HG03064 (cell line): ENCODE measurements at regions not wholly inside any gene's neighbourhood (a gene's known extent, or its start where the extent isn't known, plus 50 kb on each side); places are given as distances from the start of the nearest gene placed in this dataset.
"Not testable (repeated sequence)": the region's sequence is repeated elsewhere in the genome, so short reads cannot be mapped to it uniquely, and the experiment has no call there.

Experiments used
- ATAC-seq: cut with Tn5 transposase; IDR thresholded peaks from one replicate; pipeline ENCODE4 v1.9.1; 2021; ENCODE audit warnings: low read depth; ENCODE audit not compliant: unreplicated experiment

DNA sequence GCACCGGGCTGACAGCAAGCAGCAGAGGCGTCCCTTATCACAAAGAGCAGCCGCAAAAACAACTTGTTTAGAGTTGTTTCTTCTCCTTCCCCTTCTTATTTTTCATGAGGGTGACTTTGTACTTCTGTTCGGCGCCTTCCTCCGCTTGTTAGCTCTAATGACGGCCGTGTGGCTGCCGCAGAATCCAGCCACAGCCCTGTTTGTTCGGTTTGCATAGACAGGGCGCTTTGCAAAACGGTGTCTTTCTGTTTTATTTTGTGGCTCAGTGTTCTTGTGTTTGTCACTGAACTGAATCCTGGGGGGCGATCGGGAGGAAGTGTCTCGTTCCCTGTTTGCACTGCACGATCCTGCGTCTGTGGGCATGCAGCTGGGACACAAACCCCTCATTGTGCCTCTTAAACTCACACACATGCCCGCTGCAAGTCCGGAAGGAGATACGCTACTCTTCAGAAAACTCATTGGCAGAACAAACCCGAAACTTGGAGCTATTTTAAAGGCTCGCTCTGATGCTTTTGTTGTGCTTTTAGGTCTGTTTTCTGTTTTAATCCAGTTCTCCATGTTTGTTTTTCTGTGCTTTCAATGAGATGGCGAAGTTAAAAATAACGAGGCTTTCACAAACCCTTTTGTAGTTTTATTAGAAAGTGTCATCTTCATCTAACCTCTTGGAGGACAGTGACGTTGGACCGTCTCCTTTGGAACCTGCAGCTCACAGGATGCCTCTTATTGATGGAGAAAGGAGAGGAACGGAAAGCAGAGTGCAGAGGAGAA, 213.9 kb downstream of the IRX2 start:
- ATAC-seq, result no peak

DNA sequence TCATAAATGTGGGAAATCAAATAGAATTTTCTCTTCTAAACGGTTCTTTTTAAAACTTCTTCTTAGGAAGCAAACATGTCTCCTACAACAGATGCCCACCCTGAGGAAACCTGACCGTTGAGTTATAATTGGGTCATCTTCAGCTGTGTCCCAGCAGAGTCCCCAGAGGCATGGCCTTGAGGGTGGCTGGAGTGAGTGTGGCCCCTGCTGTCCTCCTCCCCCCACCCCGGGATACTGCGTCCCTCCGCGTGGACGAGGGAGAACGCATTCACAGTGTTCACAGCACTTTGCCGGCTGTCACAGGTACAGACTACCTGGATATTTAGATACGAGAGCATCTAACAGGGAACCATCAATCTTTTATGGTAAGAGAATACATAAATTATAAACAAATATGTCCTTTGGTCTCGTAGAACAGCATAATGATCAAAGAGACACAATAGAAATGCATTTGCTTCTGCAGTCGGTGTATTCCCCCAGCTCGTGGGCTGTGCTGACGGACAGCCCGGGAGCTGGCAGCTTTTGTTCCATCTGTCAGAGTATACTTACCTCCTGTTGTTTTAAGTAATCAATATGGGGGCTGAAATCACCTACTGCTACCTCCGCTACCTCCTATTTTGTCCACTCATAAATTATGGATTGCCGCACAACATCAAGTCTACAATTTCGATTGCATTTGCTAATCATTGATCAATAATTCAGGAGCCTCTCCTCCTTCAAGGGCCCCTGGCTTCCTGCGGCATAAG, 214.7 kb downstream of the IRX2 start:
- no peak for ATAC-seq

- no peak for ATAC-seq
Measured at GRCh38 chr5:2534970-2535369, 216.5 kb downstream of the IRX2 start.

- ATAC-seq, result no peak
Measured at GRCh38 chr5:2534251-2534650, 217.2 kb downstream of the IRX2 start.

DNA sequence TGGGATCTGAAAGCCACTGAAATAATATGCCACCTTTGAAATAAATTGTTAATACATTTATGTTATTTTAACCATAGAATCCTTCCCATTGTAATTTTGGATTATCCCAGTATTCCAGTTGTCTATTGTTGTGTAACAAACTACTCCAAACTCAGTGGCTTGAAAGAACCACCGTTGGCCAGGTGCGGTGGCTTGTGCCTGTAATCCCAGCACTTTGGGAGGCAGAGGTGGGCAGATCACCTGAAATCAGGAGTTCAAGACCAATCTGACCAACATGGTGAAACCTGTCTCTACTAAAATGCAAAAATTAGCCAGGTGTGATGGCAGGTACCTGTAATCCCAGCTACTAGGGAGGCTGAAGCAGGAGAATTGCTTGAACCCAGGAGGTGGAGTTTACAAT, 217.6 kb downstream of the IRX2 start:
- ATAC-seq, result not testable (repeated sequence)

DNA sequence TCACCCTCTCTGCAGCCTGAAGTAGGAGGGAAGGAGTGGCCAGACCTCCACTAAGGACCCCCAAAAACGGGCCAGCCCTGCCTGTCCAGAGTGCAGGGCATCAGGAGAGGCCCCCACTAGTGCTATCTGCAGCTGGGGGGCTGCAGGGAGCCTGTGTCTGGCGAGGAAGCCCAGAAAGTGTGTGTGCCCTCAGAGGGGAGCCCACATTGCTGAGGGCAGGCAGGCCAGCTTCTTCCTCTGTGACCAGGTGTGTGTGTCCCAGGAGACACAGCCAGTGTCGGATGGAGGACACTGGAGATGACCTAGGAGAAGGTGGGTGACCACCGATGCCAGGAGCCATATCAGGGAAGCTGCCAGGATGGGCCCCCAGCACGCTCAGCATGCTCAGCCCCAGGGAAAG, 218.7 kb downstream of the IRX2 start:
- no peak for ATAC-seq

DNA sequence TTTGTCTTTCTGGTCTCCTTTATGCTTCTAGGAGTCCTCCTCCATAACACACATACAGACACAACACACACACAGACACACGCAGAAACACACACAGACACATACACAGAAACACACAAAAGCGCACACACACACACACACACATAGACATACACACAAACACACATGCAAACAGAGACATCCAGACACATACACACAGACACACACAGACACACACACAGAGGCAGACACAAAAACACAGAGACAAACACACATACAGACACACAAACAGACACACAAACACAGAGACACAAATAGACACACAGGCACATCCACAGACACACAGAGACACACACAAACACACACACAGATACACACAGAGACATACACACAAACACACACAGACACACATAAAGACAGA, 220.2 kb downstream of the IRX2 start:
- no peak for ATAC-seq

- ATAC-seq, result no peak
Measured at GRCh38 chr5:2530609-2531008, 220.9 kb downstream of the IRX2 start.

DNA sequence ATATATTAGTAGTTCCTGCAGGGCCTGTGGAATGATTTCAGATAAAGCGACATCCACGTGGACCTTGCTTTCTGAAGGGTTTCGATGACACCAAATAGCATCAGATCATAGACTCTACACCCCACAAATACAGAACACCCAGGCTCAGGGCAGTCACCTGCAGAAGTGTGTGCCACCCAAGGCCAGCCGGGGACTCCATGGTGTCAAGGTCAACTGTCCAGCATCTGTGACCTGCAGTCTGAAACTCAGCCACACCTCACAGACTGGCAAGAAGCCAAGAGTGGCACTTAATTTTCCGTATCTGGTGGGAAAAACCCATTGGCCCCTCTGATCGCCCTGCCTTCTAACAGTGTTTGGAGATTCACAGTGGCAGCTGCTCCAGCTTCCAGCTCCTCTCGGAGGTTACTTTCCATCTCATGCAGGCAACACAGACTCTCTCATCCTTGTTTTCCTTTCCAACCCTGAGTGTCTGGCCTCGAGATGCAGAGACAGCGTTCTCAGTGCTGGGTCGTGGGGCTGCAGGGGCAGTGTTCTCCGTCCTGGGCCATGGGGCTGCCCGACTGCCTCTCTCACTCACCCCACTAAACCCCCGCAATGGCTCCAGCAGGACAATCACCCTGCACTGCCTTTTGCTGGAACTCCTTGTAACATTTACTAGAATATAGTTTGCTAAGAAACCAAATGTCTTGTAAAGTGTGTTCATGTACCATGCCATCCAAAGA, 221.9 kb downstream of the IRX2 start:
- ATAC-seq, result no peak

GRCh38 chr5:2525351-2525750, 226.1 kb downstream of the IRX2 start:
- ATAC-seq, result no peak

DNA sequence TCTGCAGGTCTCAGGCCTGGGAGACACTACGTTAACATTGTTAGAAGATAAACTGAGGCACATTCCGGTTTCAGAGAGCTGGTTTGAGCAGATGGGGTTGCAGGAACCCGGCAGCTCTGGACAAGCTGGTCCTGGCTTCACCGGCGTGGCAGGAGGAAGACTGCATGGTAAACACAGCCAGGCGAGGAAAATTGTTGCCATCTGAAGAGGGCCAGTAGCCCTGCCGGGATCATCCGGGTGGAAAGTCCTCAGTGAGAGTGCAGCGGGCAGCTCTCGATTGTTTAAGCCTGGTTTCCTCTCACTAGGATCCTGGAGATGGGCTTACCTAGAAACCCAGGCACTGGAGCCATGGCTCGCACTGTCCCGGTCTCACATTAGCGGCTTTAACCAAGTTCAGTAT, 226.9 kb downstream of the IRX2 start:
- ATAC-seq, result no peak

DNA sequence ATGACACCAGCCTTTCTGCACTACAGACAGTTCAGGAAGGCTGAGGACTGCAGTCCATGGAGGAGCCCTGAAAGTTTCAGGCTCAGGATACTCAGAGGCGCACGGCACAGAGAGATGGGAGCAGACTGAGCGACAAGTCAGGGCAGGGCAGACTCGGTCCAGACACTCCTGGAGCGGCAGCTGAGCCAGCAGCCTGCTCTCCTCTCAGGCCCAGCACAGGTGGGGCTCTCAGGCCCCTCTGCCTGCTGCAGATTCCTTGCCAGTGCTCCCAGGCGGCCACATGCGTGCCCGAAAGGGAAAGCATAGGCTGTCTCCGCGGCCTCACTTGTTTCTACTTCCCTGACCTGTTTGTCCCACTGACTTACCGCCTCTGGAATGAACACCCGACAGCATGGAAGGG, 228.3 kb downstream of the IRX2 start:
- no peak for ATAC-seq

GRCh38 chr5:2522372-2522771, 229.1 kb downstream of the IRX2 start:
- no peak for ATAC-seq

GRCh38 chr5:2519153-2519552, 232.3 kb downstream of the IRX2 start:
- ATAC-seq, result no peak

- no peak for ATAC-seq
Measured at GRCh38 chr5:2517451-2517850, 234.0 kb downstream of the IRX2 start.

GRCh38 chr5:2515180-2515764, 236.2 kb downstream of the IRX2 start:
- ATAC-seq, result no peak

GRCh38 chr5:2514484-2514883, 237.0 kb downstream of the IRX2 start:
- no peak for ATAC-seq

DNA sequence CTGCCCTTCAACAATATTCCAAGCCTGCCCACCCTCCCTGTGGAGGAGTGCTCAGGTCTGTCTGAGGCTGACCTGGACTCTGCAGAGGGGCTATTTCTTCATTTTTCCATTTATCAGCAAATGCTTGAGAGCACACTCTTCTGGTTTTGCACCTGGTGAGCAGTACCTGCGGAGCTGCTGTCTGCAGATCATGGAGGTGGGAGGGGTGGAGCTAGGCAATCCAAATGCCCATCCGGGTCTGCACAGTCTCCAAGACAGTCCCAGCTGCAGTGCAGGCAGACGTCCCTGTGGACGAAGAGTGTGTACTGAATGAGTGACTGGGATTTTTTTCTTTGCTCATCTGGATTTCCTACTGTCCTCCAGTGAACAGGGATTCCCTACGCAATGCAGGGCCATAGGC, 239.8 kb downstream of the IRX2 start:
- ATAC-seq, result no peak

DNA sequence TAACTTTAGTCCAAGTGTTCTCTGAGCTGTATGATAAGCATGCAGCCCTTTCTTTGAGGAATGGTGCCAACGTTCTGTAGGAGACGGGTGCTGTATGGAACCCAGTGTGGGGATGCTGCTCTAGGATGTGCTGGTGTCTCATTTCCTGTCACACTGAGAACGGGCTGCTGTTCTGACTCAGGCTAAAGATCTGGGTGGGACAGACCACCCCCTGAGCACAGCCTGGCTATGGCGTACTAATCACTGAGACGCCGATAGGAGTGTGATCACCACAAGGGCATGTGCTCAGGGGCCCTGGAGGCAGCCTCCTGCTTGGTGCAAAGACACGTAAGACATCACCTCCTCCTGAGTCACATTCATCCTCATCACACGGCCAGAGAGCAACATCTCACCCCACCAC, 240.4 kb downstream of the IRX2 start:
- no peak for ATAC-seq

DNA sequence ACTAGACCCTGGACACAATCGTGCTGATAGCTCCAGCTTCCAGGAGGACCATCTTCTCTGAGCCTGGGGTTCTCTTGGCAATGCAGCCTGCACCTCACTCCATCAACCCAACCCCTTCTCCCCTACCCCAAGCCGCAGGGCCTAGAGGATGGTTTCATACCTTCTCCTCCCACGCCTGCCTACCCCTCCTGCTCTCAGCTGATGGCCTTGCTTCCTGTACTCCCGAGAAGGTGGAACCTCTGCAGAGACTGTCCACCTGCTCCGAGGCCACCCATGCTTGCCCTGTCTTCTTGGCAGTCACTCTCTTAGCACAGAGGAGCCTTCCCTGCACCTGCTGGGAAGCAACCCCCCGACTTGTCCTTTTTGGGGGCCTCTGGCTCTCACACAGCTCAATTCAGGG, 241.9 kb downstream of the IRX2 start:
- ATAC-seq, result no peak

DNA sequence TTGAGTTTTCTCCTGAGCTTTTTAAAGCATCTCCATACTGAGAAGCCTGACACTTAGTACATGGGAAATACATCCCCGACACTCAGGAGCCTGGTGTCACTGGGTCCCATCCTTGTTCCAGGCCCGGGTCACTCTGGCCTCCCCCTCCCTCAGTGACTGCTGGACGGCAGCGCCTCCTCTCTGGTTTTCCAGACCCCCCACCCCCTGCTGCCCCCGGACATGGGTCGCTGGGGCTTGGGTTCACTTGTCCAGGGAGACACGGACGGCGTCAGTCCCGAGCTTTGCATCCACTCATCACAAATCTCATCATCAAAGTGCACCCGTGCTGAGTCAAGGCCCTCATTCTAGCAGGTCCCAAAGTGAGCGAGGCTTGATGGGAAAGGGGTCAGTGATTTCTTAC, 243.0 kb downstream of the IRX2 start:
- no peak for ATAC-seq
